ENCODE measurements at regions not wholly inside any gene's neighbourhood (a gene's known extent, or its start where the extent isn't known, plus 50 kb on each side); places are given as distances from the start of the nearest gene placed in this dataset.
"Not testable (repeated sequence)": the region's sequence is repeated elsewhere in the genome, so short reads cannot be mapped to it uniquely, and the experiment has no call there.

GRCh38 chr6:15739867-15740266, 77.0 kb upstream of the DTNBP1 start:
- H3K27ac ChIP-seq = no peak overlapping the region
- TF ChIP-seq, protein P1, sequence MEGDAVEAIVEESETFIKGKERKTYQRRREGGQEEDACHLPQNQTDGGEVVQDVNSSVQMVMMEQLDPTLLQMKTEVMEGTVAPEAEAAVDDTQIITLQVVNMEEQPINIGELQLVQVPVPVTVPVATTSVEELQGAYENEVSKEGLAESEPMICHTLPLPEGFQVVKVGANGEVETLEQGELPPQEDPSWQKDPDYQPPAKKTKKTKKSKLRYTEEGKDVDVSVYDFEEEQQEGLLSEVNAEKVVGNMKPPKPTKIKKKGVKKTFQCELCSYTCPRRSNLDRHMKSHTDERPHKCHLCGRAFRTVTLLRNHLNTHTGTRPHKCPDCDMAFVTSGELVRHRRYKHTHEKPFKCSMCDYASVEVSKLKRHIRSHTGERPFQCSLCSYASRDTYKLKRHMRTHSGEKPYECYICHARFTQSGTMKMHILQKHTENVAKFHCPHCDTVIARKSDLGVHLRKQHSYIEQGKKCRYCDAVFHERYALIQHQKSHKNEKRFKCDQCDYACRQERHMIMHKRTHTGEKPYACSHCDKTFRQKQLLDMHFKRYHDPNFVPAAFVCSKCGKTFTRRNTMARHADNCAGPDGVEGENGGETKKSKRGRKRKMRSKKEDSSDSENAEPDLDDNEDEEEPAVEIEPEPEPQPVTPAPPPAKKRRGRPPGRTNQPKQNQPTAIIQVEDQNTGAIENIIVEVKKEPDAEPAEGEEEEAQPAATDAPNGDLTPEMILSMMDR (conservative IDR thresholded peaks at IDR 0.05) = no peak

- TF ChIP-seq, protein P1 (conservative IDR thresholded peaks at IDR 0.05) = no peak
- H3K27ac ChIP-seq = no peak overlapping the region
Observed at GRCh38 chr6:15739353-15739752, 76.5 kb upstream of the DTNBP1 start.

DNA sequence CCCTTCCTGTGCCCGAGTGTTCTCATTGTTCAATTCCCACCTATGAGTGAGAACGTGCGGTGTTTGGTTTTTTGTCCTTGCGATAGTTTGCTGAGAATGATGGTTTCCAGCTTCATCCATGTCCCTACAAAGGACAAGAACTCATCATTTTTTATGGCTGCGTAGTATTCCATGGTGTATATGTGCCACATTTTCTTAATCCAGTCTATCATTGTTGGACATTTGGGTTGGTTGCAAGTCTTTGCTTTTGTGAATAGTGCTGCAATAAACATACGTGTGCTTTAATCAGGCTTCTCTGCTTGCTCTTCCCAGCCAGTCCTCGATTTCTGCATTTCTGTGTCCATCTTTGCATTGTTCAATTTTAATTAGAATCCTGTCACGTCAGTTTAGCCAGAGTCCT, 75.4 kb upstream of the DTNBP1 start:
- not testable (repeated sequence) for H3K27ac ChIP-seq

DNA sequence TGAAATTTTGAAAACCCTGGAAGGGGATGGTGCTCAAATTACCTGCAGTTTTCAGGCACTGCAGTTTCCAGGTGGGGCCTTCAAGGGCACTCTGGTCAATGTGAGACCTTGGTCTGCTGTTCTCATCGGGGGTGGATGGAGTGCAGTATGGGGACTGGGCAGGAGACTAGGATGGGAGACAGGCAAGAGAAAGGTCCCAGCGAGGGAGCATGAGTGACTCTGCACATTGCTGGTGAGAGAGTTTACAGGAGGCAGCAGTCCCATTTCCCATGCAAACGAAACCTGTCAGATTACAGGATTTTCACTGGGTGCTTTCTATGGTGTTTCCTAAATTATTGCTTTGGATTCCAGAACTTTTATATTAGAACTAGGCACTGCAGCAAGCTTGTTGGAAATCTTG, 73.5 kb upstream of the DTNBP1 start:
- TF ChIP-seq, protein P1 (conservative IDR thresholded peaks at IDR 0.05) = no peak
- H3K27ac ChIP-seq = peak overlapping the region; percentile 43

DNA sequence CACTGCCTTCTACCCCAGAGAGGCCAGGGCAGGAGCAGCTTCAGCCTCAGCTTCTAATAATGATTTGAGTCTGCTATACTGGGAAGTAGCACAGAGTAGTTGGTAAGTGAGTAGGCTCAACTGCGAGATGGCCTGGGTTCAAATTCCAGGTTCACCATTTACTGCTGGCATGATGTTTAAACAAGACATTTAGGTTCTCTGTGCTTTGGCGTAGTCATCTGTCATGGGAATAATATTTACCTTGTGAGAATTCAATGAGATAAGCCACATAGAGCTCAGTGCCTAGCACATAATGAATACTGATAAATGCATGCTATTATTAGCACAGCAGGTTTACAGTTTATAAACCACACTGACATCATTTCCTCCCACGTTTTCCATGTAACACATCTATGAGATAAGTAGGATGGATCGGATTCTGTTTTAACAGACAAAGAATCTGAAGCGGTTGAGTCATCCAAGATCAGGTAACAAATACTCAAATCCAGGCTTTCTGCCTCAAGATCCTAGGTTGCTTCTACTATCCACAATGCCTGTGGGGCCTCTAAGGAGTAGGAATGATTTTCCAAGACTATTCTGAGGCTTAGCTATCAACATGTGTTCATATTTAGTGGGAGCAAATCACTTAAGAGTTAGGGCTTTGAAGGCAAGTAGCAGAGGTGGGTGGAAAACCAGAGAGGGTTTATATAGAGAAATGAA, 72.9 kb upstream of the DTNBP1 start:
- TF ChIP-seq, protein P1 (conservative IDR thresholded peaks at IDR 0.05) = no peak
- H3K27ac ChIP-seq = peak overlapping the region; percentile 43

- H3K27ac ChIP-seq = no peak overlapping the region
- TF ChIP-seq, protein P1 (conservative IDR thresholded peaks at IDR 0.05) = no peak
Observed at GRCh38 chr6:15734118-15734897, 71.5 kb upstream of the DTNBP1 start.

- H3K27ac ChIP-seq = no peak overlapping the region
- TF ChIP-seq, protein P1 (conservative IDR thresholded peaks at IDR 0.05) = no peak
Observed at GRCh38 chr6:15730922-15731321, 68.1 kb upstream of the DTNBP1 start.

DNA sequence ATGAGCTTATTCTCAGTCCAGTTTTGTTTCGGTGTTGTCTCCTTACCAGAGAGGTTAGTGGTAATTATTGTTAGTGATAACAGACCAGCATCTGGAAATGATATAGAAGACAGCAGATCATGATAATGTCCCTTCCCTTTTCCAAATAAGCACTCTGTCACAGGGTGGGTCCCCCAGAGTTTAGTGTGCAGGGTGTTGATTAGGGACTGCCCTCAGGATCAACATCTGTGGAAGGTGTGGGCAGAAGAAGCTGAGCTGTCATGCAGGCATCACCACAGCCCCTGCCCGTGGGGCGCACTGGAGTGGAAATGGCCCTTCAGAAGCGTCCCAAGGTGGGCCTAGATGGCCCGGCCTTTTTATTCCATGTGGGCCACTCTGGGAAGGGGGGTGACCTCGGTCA, 67.6 kb upstream of the DTNBP1 start:
- TF ChIP-seq, protein P1 (conservative IDR thresholded peaks at IDR 0.05) = no peak
- H3K27ac ChIP-seq = no peak overlapping the region
